NCI-H748 (cell line): ENCODE measurements at regions not wholly inside any gene's neighbourhood (a gene's known extent, or its start where the extent isn't known, plus 50 kb on each side); places are given as distances from the start of the nearest gene placed in this dataset.
"Not testable (repeated sequence)": the region's sequence is repeated elsewhere in the genome, so short reads cannot be mapped to it uniquely, and the experiment has no call there.

Experiments
- DNase-seq: peaks from one replicate; lab custom pipeline; 2025; ENCODE audit not compliant: unreplicated experiment; lab: John Stamatoyannopoulos, UW

- DNase-seq, result not testable (repeated sequence)
Measured at GRCh38 chr22:27324908-27325307, 476.6 kb downstream of the MN1 start.

- no peak for DNase-seq
Measured at GRCh38 chr22:27327497-27327896, 474.1 kb downstream of the MN1 start.

- DNase-seq, result no peak
Measured at GRCh38 chr22:27327981-27328721, 473.4 kb downstream of the MN1 start.

DNA sequence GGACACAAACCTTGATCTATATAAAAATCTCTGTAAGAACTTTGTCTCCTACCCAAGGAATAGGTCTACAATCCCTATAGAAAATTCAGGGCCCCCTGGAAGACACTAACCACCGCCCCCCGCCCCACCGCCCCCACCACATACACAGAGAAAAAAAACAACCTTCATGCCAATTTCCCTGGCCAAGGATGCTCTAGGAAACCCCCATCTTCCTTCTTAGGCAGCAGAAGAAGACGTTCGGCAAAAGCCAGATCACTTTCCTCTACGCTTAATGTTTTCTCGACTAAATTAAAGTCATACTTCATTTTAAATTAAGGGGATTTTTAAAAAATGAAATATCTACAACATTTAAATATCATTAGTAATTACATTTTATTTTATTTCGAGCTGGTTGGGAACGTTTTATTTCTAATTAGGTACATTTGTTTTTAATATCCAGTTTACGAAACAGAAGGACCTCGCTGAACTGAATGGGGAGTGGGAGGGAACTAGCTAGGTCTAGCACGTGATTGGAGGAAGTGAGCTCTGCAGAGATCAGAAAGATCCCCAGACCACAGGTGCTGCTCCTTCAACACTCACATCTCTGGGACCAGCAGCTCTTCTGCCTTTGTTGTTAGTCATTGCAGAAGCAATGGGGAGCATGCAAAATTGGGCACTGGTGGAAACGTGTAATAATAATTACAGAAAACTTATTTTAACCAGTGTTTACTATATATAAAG, 472.3 kb downstream of the MN1 start:
- no peak for DNase-seq

DNA sequence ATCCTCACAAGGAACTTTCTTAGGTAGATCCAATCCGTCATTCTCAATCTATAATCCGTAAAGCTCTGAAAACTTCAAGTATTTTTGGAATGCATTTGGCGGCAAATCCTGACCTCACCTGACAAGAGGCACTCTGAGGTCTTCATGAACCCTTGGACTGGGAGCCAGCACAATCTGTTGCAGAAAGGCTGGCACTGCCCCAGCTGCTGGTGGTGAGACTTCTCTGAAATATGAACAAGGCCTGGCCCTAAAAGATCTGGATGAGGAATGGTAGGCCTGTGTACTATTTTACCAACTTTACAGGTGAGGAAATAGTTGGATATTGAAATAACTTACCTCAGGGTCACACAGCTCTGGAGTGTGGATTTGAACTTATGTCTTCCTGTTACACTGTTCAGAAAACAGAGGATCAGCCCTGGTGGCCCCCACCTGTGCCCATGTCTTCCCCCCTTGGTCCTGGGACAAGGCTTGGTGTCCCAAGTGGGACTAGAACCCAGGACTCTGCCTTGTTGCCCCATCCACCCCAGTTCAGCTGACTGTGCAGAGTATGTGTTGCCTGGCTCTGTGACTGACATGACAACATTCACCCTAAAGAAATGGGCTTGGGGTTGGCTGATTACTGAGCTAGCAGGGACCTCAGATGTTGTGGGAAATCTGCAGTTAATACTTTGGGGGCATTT, 471.4 kb downstream of the MN1 start:
- DNase-seq, result no peak

- peak; percentile 66 for DNase-seq
Measured at GRCh38 chr22:27331526-27332281, 469.9 kb downstream of the MN1 start.

DNA sequence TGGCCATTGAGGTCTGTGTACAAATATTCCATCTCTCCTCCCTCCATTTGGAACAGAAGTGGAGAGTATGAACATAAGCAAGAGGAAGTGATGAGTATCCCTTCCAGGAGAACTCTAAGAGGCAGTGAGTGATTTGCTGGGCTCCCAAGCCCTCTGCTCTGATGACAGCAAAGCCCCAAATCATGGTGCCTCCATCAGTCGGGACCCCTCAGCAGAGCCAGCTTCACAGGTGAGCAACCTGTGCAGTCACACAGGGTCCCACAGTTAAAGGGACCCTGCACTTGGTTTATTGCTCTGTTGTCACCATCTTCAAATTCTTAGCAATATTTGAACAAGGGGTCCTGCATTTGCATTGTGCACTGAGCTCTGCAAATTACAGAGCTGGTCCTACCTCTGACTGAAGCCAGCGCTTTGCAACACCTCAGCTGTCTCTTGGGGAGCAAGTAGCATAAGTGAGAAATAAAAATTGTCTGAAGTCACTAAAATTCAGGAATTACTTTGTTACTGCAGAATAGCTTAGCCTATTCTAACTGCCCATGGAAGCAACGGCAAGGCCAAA, 466.4 kb downstream of the MN1 start:
- no peak for DNase-seq

DNA sequence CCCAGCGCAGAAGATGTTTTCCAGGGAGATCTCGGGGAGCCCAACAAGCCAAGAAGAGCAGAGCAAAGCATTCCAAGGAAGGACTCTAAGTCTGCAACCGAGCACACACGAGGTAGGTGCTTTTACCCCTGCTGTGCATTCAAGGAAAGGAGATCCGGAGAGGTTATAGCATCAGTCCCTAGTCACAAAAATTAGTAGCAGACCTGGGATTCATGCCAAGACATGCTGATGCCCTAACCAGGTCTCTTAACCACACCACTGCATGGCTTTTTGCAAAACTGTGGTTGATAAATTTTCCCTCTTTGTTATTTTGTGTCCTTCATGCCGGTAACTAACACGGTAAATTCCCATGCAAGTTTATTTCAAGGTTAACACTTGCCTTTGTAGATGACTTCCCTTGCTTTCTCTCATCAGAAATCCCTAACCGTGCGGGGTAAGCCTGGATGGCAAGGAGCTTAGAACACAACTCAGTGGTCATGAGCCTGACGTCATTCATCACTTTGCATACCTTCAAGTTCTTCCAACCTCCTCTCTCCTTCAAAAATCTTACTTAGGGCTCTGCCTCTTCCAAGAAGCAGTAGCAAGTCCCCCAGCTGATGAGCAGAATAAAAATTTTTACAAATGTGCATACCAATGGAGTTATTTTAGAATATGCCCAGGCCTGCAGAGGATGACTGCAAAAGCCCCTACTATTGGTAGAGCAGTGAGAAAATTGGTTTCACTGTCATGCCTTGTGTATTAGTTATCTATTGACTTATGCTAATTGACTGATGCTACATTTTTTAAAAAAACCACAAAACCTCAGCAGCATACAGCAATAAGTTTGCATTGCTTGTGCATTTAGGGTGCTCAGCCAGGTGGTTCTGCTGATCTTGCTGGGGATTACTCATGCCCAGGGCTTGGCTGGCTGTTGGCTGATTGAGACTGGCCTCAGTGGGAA, 465.1 kb downstream of the MN1 start:
- no peak for DNase-seq

DNA sequence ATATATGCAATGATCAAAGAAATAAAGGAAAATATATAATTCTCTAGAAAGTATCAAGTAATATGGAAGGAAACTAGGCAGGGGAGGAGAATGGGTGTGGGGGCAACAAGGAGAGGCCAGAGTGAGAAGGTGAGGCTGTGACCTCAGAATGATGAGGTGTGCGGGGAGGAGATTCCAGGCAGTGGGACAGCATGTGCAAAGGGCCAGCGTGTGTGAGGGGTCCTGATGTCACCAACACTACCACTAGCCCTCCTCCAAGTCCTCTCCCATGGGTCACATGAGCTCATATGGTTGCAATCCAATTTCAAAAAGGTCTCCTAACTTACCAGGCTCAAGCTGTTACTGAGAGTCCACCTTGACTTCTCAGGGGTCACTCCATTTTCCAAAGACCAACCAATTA, 463.9 kb downstream of the MN1 start:
- DNase-seq, result no peak

GRCh38 chr22:27340047-27340446, 461.5 kb downstream of the MN1 start:
- DNase-seq, result no peak

- DNase-seq, result no peak
Measured at GRCh38 chr22:27344546-27344945, 457.0 kb downstream of the MN1 start.

- peak; percentile 46 for DNase-seq
Measured at GRCh38 chr22:27345691-27346090, 455.9 kb downstream of the MN1 start.

GRCh38 chr22:27347951-27348350, 453.6 kb downstream of the MN1 start:
- DNase-seq, result no peak

DNA sequence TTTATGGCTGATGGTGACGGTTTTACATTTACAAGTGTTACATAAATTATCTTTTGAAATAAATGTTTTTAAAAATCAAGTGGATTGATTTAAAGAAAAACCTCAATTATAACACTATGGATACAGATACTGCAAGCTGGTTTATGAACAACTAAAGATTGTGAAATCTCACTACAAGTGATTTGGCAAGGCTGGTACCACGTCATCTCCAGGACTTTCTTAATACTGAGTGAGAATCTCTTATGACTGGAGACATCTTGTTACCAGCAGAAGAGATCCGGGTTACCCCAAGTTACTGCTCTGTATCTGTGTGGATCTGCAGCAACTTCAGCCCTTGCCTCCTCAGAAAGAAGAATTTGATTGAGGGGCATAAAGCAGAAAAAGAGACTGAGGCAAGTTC, 452.9 kb downstream of the MN1 start:
- no peak for DNase-seq

- DNase-seq, result no peak
Measured at GRCh38 chr22:27349456-27349855, 452.1 kb downstream of the MN1 start.

DNA sequence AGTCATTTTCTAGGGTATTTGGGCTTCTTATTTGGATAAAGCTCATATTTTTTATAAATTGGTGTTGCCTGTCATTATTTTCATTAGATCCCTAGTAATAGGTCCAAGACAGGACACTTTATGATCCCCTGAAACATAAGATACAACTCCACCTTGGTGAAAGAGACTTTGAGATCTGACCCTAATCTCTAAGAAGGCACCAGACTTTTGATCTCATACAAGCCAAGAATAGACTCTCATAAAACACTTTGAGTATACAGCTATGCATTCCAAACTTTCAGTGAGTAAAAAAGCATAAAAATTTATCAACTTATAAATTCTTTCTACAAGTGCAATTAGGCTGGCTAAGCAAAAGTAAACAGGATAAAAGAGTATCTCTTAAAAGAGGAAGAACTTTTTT, 451.2 kb downstream of the MN1 start:
- no peak for DNase-seq

GRCh38 chr22:27352426-27352825, 449.1 kb downstream of the MN1 start:
- no peak for DNase-seq

GRCh38 chr22:27358096-27358870, 443.3 kb downstream of the MN1 start:
- DNase-seq, result peak; percentile 97

DNA sequence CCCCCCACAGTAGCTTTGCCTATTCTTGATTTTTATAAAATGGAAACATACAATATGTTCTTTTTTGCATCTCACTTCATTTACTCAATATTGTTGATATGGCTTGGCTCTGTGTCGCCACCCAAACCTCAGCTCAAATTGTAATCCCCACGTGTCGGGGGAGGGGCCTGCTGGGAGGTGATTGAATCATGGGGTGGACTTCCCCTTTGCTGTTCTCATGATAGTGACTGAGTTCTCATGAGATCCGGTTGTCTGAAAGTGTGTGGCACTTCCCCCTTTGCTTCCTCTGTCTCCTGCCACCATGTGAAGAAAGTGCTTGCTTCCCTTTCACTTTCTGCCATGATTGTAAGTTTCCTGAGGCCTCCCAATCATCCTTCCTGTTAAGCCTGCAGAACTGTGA, 431.3 kb downstream of the MN1 start:
- DNase-seq, result no peak
